GM19455 (cell line): ENCODE measurements at regions not wholly inside any gene's neighbourhood (a gene's known extent, or its start where the extent isn't known, plus 50 kb on each side); places are given as distances from the start of the nearest gene placed in this dataset.

Experiments
- ATAC-seq: cut with Tn5 transposase; IDR thresholded peaks from one replicate; pipeline ENCODE4 v1.9.1; 2021; ENCODE audit not compliant: unreplicated experiment

- ATAC-seq: no peak
Measured at GRCh38 chr2:122471753-122472152, 716.3 kb downstream of the TSN start.

- no peak for ATAC-seq
Measured at GRCh38 chr2:122478117-122478516, 722.7 kb downstream of the TSN start.

GRCh38 chr2:122478771-122479170, 723.3 kb downstream of the TSN start:
- no peak for ATAC-seq

- no peak for ATAC-seq
Measured at GRCh38 chr2:122480501-122481243, 725.2 kb downstream of the TSN start.

- ATAC-seq: no peak
Measured at GRCh38 chr2:122481244-122481622, 725.8 kb downstream of the TSN start.

- ATAC-seq: no peak
Measured at GRCh38 chr2:122481717-122482116, 726.3 kb downstream of the TSN start.

- no peak for ATAC-seq
Measured at GRCh38 chr2:122486086-122486485, 730.6 kb downstream of the TSN start.

GRCh38 chr2:122486705-122487415, 731.4 kb downstream of the TSN start:
- no peak for ATAC-seq

GRCh38 chr2:122491011-122491410, 735.6 kb downstream of the TSN start:
- no peak for ATAC-seq

GRCh38 chr2:122500316-122501105, 745.1 kb downstream of the TSN start:
- ATAC-seq: no peak

- ATAC-seq: no peak
Measured at GRCh38 chr2:122506620-122507019, 751.2 kb downstream of the TSN start.

GRCh38 chr2:122507261-122507660, 751.8 kb downstream of the TSN start:
- ATAC-seq: no peak

GRCh38 chr2:122512091-122512490, 756.6 kb downstream of the TSN start:
- ATAC-seq: no peak

- no peak for ATAC-seq
Measured at GRCh38 chr2:122514451-122514996, 759.1 kb downstream of the TSN start.

GRCh38 chr2:122515731-122516290, 760.4 kb downstream of the TSN start:
- no peak for ATAC-seq

- ATAC-seq: no peak
Measured at GRCh38 chr2:122516775-122517174, 761.3 kb downstream of the TSN start.

- ATAC-seq: no peak
Measured at GRCh38 chr2:122519366-122519765, 763.9 kb downstream of the TSN start.

- no peak for ATAC-seq
Measured at GRCh38 chr2:122519821-122520611, 764.6 kb downstream of the TSN start.

GRCh38 chr2:122523143-122523542, 767.7 kb downstream of the TSN start:
- no peak for ATAC-seq

- ATAC-seq: no peak
Measured at GRCh38 chr2:122523981-122524380, 768.5 kb downstream of the TSN start.
